Rectal smooth muscle tissue (tissue), 1 donor: ENCODE measurements at regions not wholly inside any gene's neighbourhood (a gene's known extent, or its start where the extent isn't known, plus 50 kb on each side); places are given as distances from the start of the nearest gene placed in this dataset.
"Not testable (repeated sequence)": the region's sequence is repeated elsewhere in the genome, so short reads cannot be mapped to it uniquely, and the experiment has no call there.

Experiments
- H3K27ac ChIP-seq: one replicate; pipeline ENCODE4 v1.7.0; 2013; ENCODE audit warnings: low read depth, low read length, inconsistent platforms
- H3K27me3 ChIP-seq: one replicate; pipeline ENCODE4 v1.7.0; 2013; ENCODE audit warnings: low read length; ENCODE audit not compliant: control insufficient read depth, insufficient read depth
- H3K36me3 ChIP-seq: one replicate; pipeline ENCODE4 v1.7.0; 2013; ENCODE audit warnings: low read length; ENCODE audit not compliant: control insufficient read depth, insufficient read depth
- H3K4me1 ChIP-seq: one replicate; pipeline ENCODE4 v1.7.0; 2013; ENCODE audit warnings: low read length; ENCODE audit not compliant: control insufficient read depth, insufficient read depth
- H3K4me3 ChIP-seq: one replicate; pipeline ENCODE4 v1.7.0; 2013; ENCODE audit warnings: low read length
- H3K9ac ChIP-seq: one replicate; pipeline ENCODE4 v1.7.0; 2013; ENCODE audit warnings: low read length

GRCh38 chr15:62278534-62278933 is 113.4 kb upstream of the C2CD4B start:
- Histone ChIP-seq H3K4me3 (no peak overlapping the region), H3K27ac (no peak overlapping the region), H3K9ac (no peak overlapping the region), H3K27me3 (no peaks in the 10 kb centered on the region), H3K4me1 (no peaks in the 10 kb centered on the region), H3K36me3 (no peaks in the 10 kb centered on the region)

- Histone ChIP-seq H3K4me3 (no peak overlapping the region), H3K4me1 (no peaks in the 10 kb centered on the region), H3K36me3 (no peaks in the 10 kb centered on the region), H3K9ac (no peak overlapping the region), H3K27ac (no peak overlapping the region), H3K27me3 (no peaks in the 10 kb centered on the region)
These were observed 114.0 kb upstream of the C2CD4B start for GRCh38 chr15:62279041-62279440.

- Histone ChIP-seq H3K36me3 (no peaks in the 10 kb centered on the region), H3K4me1 (no peaks in the 10 kb centered on the region), H3K4me3 (no peak overlapping the region), H3K9ac (no peak overlapping the region), H3K27me3 (no peaks in the 10 kb centered on the region), H3K27ac (no peak overlapping the region)
These were observed 115.5 kb upstream of the C2CD4B start for GRCh38 chr15:62280625-62281024.

- H3K27me3 ChIP-seq, H3K4me3 ChIP-seq, H3K9ac ChIP-seq, H3K36me3 ChIP-seq, H3K27ac ChIP-seq, H3K4me1 ChIP-seq: not testable (repeated sequence)
These were observed 116.7 kb upstream of the C2CD4B start for GRCh38 chr15:62281801-62282200.

GRCh38 chr15:62287066-62287857 is 122.2 kb upstream of the C2CD4B start:
- no peak overlapping the region for H3K9ac ChIP-seq
- H3K27me3 ChIP-seq, result no peaks in the 10 kb centered on the region
- H3K4me3 ChIP-seq, result no peak overlapping the region
- no peaks in the 10 kb centered on the region for H3K36me3 ChIP-seq
- H3K27ac ChIP-seq, result no peak overlapping the region
- no peaks in the 10 kb centered on the region for H3K4me1 ChIP-seq

GRCh38 chr15:62288361-62289017 is 123.4 kb upstream of the C2CD4B start:
- Histone ChIP-seq H3K4me1 (no peaks in the 10 kb centered on the region), H3K27ac (no peak overlapping the region), H3K9ac (no peak overlapping the region)

GRCh38 chr15:62291262-62291661 is 126.2 kb upstream of the C2CD4B start:
- Histone ChIP-seq H3K27me3 (no peaks in the 10 kb centered on the region), H3K9ac (no peak overlapping the region), H3K36me3 (no peaks in the 10 kb centered on the region), H3K4me3 (no peak overlapping the region), H3K27ac (no peak overlapping the region), H3K4me1 (no peaks in the 10 kb centered on the region)

More at GRCh38 chr15:62288361-62289017, 123.4 kb upstream of the C2CD4B start:
- Histone ChIP-seq H3K4me3 (no peak overlapping the region), H3K36me3 (no peaks in the 10 kb centered on the region), H3K27me3 (no peaks in the 10 kb centered on the region)

- H3K4me3 ChIP-seq, result no peak overlapping the region
- no peaks in the 10 kb centered on the region for H3K4me1 ChIP-seq
- H3K27me3 ChIP-seq, result no peaks in the 10 kb centered on the region
- H3K9ac ChIP-seq, result no peak overlapping the region
- no peak overlapping the region for H3K27ac ChIP-seq
- no peaks in the 10 kb centered on the region for H3K36me3 ChIP-seq
These were observed 131.8 kb upstream of the C2CD4B start for GRCh38 chr15:62296756-62297507.

GRCh38 chr15:62297522-62297921 is 132.4 kb upstream of the C2CD4B start:
- no peak overlapping the region for H3K27ac ChIP-seq
- no peak overlapping the region for H3K4me3 ChIP-seq
- no peaks in the 10 kb centered on the region for H3K36me3 ChIP-seq
- H3K9ac ChIP-seq, result no peak overlapping the region
- no peaks in the 10 kb centered on the region for H3K27me3 ChIP-seq
- H3K4me1 ChIP-seq, result no peaks in the 10 kb centered on the region

- Histone ChIP-seq H3K27me3 (no peaks in the 10 kb centered on the region), H3K9ac (no peak overlapping the region), H3K4me1 (no peaks in the 10 kb centered on the region), H3K4me3 (no peak overlapping the region), H3K36me3 (no peaks in the 10 kb centered on the region), H3K27ac (no peak overlapping the region)
These were observed 132.8 kb upstream of the C2CD4B start for GRCh38 chr15:62297933-62298332.

GRCh38 chr15:62298811-62299210 is 133.7 kb upstream of the C2CD4B start:
- H3K27me3 ChIP-seq, result no peaks in the 10 kb centered on the region

GRCh38 chr15:62299541-62299940 is 134.5 kb upstream of the C2CD4B start:
- Histone ChIP-seq H3K9ac (no peak overlapping the region), H3K27ac (no peak overlapping the region), H3K4me3 (no peak overlapping the region), H3K27me3 (no peaks in the 10 kb centered on the region), H3K4me1 (no peaks in the 10 kb centered on the region), H3K36me3 (no peaks in the 10 kb centered on the region)

More at GRCh38 chr15:62298811-62299210, 133.7 kb upstream of the C2CD4B start:
- no peaks in the 10 kb centered on the region for H3K4me1 ChIP-seq
- H3K9ac ChIP-seq, result no peak overlapping the region
- no peak overlapping the region for H3K27ac ChIP-seq
- H3K4me3 ChIP-seq, result no peak overlapping the region
- no peaks in the 10 kb centered on the region for H3K36me3 ChIP-seq
